ENCODE measurements at regions not wholly inside any gene's neighbourhood (a gene's known extent, or its start where the extent isn't known, plus 50 kb on each side); places are given as distances from the start of the nearest gene placed in this dataset.
"Not testable (repeated sequence)": the region's sequence is repeated elsewhere in the genome, so short reads cannot be mapped to it uniquely, and the experiment has no call there.

DNA sequence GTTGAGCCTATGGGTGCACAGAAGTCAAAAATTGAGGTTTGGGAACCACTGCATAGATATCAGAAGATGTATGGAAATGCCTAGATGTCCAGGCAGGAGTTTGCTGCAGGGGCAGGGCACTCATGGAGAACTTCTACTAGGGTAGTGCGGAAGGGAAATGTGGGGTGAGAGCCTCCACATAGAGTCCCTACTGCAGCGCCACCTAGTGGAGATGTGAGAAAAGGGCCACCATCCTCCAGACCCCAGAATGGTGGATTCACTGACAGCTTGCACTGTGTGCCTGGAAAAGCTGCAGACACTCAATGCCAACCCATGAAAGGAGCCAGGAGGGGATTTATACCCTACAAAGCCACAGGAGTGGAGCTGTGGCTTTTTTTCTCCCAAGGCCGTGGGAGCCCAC is 133.7 kb downstream of the DEFB131A start:
- peaks cover 12 to 13% of the 10 kb centered on the region in 2 donors for H3K36me3 Mint-ChIP-seq (ENCODE audit: insufficient read depth in 2 of 2)
- H3K4me3 Mint-ChIP-seq; ATAC-seq (replicated peaks in 1 of 2); H3K27ac Mint-ChIP-seq; H3K27me3 Mint-ChIP-seq (ENCODE audit: low read depth); H3K4me1 Mint-ChIP-seq (ENCODE audit: low read depth): not testable (repeated sequence)
- DNase-seq: peak in 1 of 2 donors; percentile 6
- H3K9me3 Mint-ChIP-seq: peaks cover 14 to 28% of the 10 kb centered on the region in 2 donors

DNA sequence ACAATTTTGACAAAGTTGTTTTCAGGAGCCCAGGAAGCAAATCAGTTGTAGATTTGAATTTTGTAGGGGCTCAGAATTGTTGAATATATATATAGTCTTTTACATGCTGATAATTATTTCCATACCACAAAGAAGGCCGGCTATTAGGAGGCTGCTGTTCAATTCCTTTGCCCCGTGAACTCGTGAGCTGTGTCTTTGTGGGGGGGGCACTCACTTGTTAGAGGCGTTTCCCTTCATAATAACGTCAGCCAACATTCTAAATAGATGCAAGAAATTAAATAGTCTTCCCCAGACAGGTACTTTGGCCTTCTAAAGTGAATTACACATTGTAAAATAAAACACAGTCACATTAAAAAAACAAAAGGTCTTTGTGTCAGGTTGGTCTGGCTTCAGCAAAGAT is 138.7 kb downstream of the DEFB131A start:
- peaks cover 4 to 12% of the 10 kb centered on the region in 2 donors for H3K9me3 Mint-ChIP-seq
- ATAC-seq (replicated peaks in 1 of 2); H3K4me3 Mint-ChIP-seq; H3K36me3 Mint-ChIP-seq (ENCODE audit: insufficient read depth in 2 of 2); H3K4me1 Mint-ChIP-seq (ENCODE audit: low read depth); H3K27me3 Mint-ChIP-seq (ENCODE audit: low read depth); DNase-seq; H3K27ac Mint-ChIP-seq: not testable (repeated sequence)

DNA sequence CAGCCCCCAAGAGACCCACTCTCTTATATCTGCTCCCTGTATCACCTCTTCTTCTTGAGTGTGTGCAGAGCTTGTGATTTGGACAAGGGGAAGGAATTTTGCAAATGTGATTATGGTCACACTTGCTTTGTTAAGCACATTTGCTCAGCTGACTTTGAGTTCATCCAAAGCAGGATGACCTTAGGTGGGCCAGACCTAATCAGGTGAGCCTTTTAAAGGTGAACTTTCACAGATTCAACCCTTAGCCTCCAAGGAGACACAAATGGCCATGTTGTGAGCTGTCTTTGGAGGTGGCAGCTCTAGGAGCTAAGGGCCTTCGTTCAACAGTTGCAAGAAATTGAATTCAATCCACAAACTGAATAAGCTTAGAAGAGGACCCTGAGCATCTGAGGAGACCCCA is 147.8 kb downstream of the DEFB131A start:
- no peaks in the 10 kb centered on the region for H3K4me1 Mint-ChIP-seq (ENCODE audit: low read depth)
- H3K27ac Mint-ChIP-seq: no peak overlapping the region
- H3K27me3 Mint-ChIP-seq (ENCODE audit: low read depth): no peaks in the 10 kb centered on the region
- peaks cover 0 to 2% of the 10 kb centered on the region in 2 donors for H3K36me3 Mint-ChIP-seq (ENCODE audit: insufficient read depth in 2 of 2)
- no peak overlapping the region for H3K4me3 Mint-ChIP-seq
- DNase-seq (no peak), ATAC-seq (replicated peaks in 1 of 2) (no peak)
- H3K9me3 Mint-ChIP-seq: peaks cover 3 to 5% of the 10 kb centered on the region in 2 donors

DNA sequence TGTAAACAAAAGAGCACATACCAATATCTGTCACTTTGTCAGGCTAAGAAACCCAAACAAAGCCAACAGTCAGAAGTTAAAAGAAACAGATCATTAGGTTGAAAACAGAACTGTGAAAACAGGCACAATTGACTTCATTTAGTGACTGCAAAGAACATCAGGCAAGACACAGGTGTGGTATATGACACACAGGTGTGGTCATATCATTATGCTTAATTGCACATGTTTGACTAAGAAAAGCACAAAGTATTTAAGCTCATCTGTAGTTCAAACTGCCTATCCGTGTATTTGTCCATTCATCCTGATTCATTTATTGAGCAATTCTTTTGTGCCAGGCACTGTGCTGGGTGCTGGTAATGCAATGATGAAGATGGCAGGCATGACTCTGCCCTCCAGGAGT is 150.7 kb downstream of the DEFB131A start:
- H3K27ac Mint-ChIP-seq: no peak overlapping the region
- H3K27me3 Mint-ChIP-seq (ENCODE audit: low read depth): no peaks in the 10 kb centered on the region
- no peak for DNase-seq
- no peak for ATAC-seq (replicated peaks in 1 of 2)
- H3K9me3 Mint-ChIP-seq: peaks cover 3 to 5% of the 10 kb centered on the region in 2 donors
- peaks cover 0 to 2% of the 10 kb centered on the region in 2 donors for H3K36me3 Mint-ChIP-seq (ENCODE audit: insufficient read depth in 2 of 2)
- H3K4me1 Mint-ChIP-seq (ENCODE audit: low read depth): no peaks in the 10 kb centered on the region
- H3K4me3 Mint-ChIP-seq: no peak overlapping the region

DNA sequence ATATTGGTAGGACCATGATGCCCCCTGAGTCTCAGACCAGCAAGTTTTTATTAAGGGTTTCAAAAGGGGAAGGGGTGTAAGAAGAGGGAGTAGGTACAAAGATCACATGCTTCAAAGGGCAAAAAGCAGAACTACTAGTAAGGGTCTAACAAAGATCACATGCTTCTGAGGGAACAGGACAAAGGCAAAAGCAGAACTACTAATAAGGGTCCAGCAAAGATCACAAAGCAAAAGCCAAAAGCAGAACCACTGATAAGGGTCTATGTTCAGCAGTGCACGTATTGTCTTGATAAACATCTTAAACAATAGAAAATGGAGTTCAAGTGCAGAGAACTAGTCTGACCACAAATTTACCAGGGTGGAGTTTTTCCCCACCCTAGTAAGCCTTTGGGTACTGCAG is 151.3 kb downstream of the DEFB131A start:
- H3K4me3 Mint-ChIP-seq; H3K27me3 Mint-ChIP-seq (ENCODE audit: low read depth); ATAC-seq (replicated peaks in 1 of 2); H3K4me1 Mint-ChIP-seq (ENCODE audit: low read depth); DNase-seq; H3K36me3 Mint-ChIP-seq (ENCODE audit: insufficient read depth in 2 of 2); H3K27ac Mint-ChIP-seq; H3K9me3 Mint-ChIP-seq: not testable (repeated sequence)

DNA sequence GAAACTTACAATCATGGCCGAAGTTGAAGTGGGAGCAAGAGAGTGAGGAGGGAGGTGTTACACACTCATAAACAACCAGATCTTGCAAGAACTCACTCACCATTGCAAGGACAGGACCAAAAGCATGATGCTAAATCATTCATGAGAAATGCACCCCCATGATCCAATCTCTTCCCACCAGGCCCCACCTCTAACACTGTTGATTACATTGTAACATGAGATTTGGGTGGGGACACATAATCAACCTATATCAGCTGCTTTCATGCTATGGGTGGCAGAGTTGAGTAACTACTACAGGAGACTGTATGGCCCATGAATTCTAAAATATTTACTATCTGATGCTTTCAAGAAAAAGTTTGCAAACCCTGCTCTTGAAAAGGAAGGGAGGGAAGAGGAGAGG is 155.1 kb downstream of the DEFB131A start:
- no peak overlapping the region for H3K27ac Mint-ChIP-seq
- peaks cover 0 to 2% of the 10 kb centered on the region in 2 donors for H3K36me3 Mint-ChIP-seq (ENCODE audit: insufficient read depth in 2 of 2)
- H3K27me3 Mint-ChIP-seq (ENCODE audit: low read depth): no peaks in the 10 kb centered on the region
- DNase-seq: no peak
- ATAC-seq (replicated peaks in 1 of 2): no peak
- H3K4me3 Mint-ChIP-seq: no peak overlapping the region
- H3K4me1 Mint-ChIP-seq (ENCODE audit: low read depth): peaks cover 28% of the 10 kb centered on the region
- H3K9me3 Mint-ChIP-seq: no peaks in the 10 kb centered on the region

DNA sequence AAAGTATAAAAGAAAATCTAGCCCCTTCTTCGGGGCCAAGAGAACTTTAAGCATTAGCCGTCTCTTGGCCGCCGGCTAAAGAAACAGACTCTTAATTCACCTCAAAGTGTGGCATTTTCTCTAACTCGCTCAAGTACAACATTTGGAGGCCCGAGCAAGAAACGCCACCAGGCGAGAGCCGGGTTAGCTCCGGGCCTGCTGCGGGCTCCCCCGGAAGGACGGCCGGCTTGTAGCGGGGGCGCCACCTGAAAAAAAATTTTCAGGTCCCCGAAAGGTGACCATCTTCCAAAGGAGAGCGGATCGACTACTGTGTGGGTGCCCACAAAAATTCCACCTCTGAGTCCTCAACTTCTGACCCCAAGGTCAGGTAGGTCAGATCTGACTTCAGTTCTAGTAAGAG is 156.0 kb downstream of the DEFB131A start:
- no peak for DNase-seq
- ATAC-seq (replicated peaks in 1 of 2): no peak
- Mint-ChIP-seq H3K36me3 (ENCODE audit: insufficient read depth in 2 of 2) (no peaks in the 10 kb centered on the region), H3K4me3 (no peak overlapping the region), H3K4me1 (ENCODE audit: low read depth) (peaks cover 37% of the 10 kb centered on the region), H3K9me3 (no peaks in the 10 kb centered on the region), H3K27me3 (ENCODE audit: low read depth) (no peaks in the 10 kb centered on the region), H3K27ac (no peak overlapping the region)

DNA sequence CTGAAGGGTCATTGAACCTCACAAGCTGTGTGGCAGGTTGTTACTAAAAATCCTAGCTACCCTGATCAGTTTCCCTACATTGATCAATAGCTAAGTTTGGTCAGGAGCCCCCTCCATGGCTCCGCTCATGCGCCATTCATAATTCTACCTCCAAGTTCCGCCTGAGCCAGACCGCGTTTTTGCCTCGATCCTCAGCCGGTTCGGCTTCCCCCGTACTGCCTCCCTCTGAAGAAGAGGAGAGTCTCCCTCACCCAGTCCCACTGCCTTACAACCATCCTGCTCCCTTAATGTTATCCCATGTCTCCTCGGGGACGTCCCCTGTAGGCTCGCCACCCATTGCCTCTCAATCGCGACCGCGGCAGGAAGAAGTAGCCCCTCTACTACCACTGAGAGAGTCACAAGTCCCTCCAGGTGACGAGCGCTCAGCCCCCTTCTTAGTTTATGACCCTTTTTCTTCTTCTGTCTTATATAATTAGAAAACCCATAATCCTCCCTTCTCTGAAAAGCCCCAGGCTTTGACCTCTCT is 158.2 kb downstream of the DEFB131A start:
- ATAC-seq (replicated peaks in 1 of 2) (no peak), DNase-seq (no peak)
- Mint-ChIP-seq H3K9me3 (no peaks in the 10 kb centered on the region), H3K36me3 (ENCODE audit: insufficient read depth in 2 of 2) (peaks cover 0 to 4% of the 10 kb centered on the region in 2 donors), H3K27ac (no peak overlapping the region), H3K27me3 (ENCODE audit: low read depth) (no peaks in the 10 kb centered on the region), H3K4me1 (ENCODE audit: low read depth) (peaks cover 47% of the 10 kb centered on the region), H3K4me3 (peak overlapping the region; percentile 10 to 40)

DNA sequence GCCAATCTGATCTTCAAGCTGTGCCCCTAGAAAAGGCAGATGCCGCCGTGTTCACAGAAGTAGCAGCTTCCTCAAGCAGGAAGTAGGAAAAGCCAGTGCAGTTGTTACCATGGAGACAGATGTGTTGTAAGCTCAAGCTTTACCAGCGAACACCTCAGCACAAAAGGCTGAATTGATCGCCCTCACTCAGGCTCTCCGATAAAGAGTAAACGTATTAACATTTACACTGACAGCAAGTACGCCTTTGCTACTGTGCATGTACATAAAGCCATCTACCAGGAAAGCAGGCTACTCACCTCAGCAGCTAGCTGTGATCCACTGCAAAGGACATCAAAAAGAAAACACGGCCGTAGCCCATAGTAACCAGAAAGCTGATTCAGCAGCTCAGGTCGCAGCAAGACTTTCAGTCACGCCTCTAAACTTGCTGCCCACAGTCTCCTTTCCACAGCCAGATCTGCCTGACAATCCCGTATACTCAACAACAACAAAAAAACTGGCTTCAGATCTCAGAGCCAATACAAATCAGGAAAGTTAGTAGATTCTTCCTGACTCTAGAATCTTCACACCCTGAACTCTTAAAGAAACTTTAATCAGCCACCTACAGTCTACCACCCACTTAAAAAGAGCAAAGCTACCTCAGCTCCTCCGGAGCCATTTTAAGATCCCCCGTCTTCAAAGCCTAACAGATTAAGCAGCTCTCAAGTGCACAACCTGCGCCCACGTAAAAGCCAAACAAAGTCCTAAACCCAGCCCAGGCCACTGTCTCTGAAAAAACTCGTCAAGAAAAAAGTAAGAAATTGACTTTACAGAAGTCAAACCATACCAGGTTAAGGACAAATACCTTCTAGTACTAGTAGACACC is 160.0 kb downstream of the DEFB131A start:
- peak; percentile 28 to 44 for DNase-seq
- Mint-ChIP-seq H3K4me1 (ENCODE audit: low read depth) (peaks cover 58% of the 10 kb centered on the region), H3K27ac (peak overlapping the region; percentile 99), H3K4me3 (peak overlapping the region; percentile 78 to 100)
- not testable (repeated sequence) for ATAC-seq (replicated peaks in 1 of 2); H3K9me3 Mint-ChIP-seq; H3K27me3 Mint-ChIP-seq (ENCODE audit: low read depth); H3K36me3 Mint-ChIP-seq (ENCODE audit: insufficient read depth in 2 of 2)

DNA sequence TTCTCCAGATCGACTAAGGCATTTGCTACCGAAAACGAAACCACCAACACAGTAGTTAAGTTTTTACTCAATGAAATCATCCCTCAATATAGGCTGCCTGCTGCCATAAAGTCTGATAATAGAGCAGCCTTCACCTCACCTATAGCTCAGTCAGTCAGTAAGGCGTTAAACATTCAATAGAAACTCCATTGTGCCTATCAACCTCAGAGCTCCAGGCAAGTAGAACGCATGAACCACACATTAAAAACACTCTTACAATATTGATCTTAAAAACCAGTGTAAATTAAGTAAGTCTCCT is 160.6 kb downstream of the DEFB131A start:
- H3K27me3 Mint-ChIP-seq (ENCODE audit: low read depth); H3K9me3 Mint-ChIP-seq; ATAC-seq (replicated peaks in 1 of 2); H3K36me3 Mint-ChIP-seq (ENCODE audit: insufficient read depth in 2 of 2): not testable (repeated sequence)
- peaks cover 58% of the 10 kb centered on the region for H3K4me1 Mint-ChIP-seq (ENCODE audit: low read depth)
- H3K4me3 Mint-ChIP-seq: peak overlapping the region; percentile 78 to 100
- H3K27ac Mint-ChIP-seq: peak overlapping the region; percentile 99
- peak in 1 of 2 donors; percentile 5 for DNase-seq

DNA sequence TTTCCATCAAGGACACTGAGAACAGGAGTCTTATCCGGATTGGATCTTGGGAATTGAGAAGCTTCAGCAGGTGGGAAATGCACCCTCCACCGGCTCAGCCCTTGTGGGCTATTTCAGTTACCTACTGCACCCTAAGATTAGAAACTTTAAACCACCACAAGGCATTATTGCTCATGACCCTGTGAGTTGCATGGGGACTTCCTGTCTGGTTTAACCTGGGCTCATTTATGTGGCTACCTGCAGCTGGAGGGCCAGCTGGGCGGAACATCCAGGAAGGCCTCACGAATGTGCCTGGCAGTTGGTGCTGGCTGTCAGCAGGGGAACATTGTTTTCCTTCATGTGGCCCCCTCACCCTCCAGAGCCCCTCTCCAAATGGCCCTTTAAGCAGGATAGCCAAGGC is 164.1 kb downstream of the DEFB131A start:
- ATAC-seq (replicated peaks in 1 of 2) (no peak), DNase-seq (peak in 1 of 2 donors; percentile 4)
- no peak overlapping the region for H3K27ac Mint-ChIP-seq
- H3K4me1 Mint-ChIP-seq (ENCODE audit: low read depth): peaks cover 44% of the 10 kb centered on the region
- no peaks in the 10 kb centered on the region for H3K9me3 Mint-ChIP-seq
- H3K27me3 Mint-ChIP-seq (ENCODE audit: low read depth): peaks cover 6% of the 10 kb centered on the region
- no peak overlapping the region for H3K4me3 Mint-ChIP-seq
- peaks cover 0 to 4% of the 10 kb centered on the region in 2 donors for H3K36me3 Mint-ChIP-seq (ENCODE audit: insufficient read depth in 2 of 2)

DNA sequence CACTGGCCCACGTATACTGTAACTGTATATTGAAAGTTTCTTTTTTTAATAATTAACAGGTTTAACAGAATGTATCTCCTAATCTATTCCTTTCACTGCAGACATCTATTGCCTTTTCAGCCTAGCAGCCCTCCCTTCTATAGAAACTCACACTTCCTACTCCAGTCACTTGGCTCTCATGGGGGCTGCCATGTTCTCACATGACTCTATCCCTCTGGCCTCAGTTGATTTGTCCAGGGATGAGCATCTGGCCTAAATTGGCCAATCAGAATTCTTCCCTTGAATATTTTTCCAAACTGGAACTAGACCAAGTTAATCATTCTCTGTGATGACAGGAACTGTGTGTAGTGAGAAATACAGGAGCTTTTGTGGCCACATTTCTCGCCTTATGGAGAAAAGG is 166.1 kb downstream of the DEFB131A start:
- H3K36me3 Mint-ChIP-seq (ENCODE audit: insufficient read depth in 2 of 2); H3K4me3 Mint-ChIP-seq; H3K9me3 Mint-ChIP-seq; ATAC-seq (replicated peaks in 1 of 2); H3K27ac Mint-ChIP-seq; H3K27me3 Mint-ChIP-seq (ENCODE audit: low read depth); DNase-seq: not testable (repeated sequence)
- H3K4me1 Mint-ChIP-seq (ENCODE audit: low read depth): peaks cover 27% of the 10 kb centered on the region

DNA sequence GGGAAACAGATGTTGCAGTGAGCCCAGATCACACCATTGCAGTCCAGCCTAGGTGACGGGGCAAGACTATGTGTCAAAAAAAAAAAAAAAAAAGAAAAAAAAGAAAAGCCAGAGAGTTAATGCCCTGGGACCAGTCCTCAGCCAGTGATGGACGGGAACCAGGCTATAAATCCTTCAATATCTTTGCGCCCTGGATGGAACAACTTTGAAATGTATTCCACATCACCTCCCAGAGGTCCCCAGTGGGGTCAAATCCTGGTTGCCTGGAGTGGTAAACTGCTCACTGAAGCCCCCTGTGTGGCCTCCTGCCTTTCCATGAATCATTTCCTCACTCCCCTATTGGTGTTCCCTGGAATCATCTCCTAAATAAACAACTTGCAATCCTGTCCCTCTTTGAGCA is 166.9 kb downstream of the DEFB131A start:
- H3K4me3 Mint-ChIP-seq: no peak overlapping the region
- H3K9me3 Mint-ChIP-seq: no peaks in the 10 kb centered on the region
- peaks cover 20% of the 10 kb centered on the region for H3K4me1 Mint-ChIP-seq (ENCODE audit: low read depth)
- H3K27me3 Mint-ChIP-seq (ENCODE audit: low read depth): peaks cover 6% of the 10 kb centered on the region
- H3K27ac Mint-ChIP-seq: no peak overlapping the region
- no peaks in the 10 kb centered on the region for H3K36me3 Mint-ChIP-seq (ENCODE audit: insufficient read depth in 2 of 2)
- ATAC-seq (replicated peaks in 1 of 2) (no peak), DNase-seq (no peak)

DNA sequence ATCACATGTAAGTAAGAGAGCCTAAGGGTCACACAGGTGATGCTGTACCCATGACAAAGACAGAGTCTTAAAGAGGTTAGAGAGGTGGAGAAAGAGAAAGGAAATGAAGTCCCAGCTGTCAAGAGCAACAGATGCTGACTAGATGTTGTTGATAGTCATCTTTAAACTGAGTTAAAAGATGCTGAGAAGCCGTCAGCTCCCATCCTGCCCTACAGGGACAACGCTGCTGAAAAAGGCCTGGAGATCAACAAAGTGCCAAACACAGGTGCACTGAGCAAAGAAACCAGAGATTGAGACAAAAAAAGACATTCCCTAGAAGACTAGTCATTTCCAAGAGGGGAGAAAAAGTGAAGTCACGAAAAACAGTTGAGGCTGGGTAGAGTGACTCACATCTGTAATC is 145.0 kb upstream of the DRD5 start:
- H3K4me3 Mint-ChIP-seq; H3K27ac Mint-ChIP-seq; H3K36me3 Mint-ChIP-seq (ENCODE audit: insufficient read depth in 2 of 2); H3K4me1 Mint-ChIP-seq (ENCODE audit: low read depth); DNase-seq; ATAC-seq (replicated peaks in 1 of 2); H3K9me3 Mint-ChIP-seq: not testable (repeated sequence)
- peaks cover 15% of the 10 kb centered on the region for H3K27me3 Mint-ChIP-seq (ENCODE audit: low read depth)

Measured in activated T-cell treated with anti-CD3 and anti-CD28 coated beads, Interleukin-2, amount 50 U/mL, for 72 hours (primary cell).